Breast epithelium (tissue), 3 donors: ENCODE measurements at regions not wholly inside any gene's neighbourhood (a gene's known extent, or its start where the extent isn't known, plus 50 kb on each side); places are given as distances from the start of the nearest gene placed in this dataset.

Experiments
- POLR2A ChIP-seq: fragments of 450-650 bp; IDR thresholded peaks from one replicate; pipeline ENCODE4 v1.6.1; 2016; ENCODE audit warnings: antibody characterized with exemption, mild to moderate bottlenecking, moderate library complexity
- POLR2AphosphoS5 ChIP-seq, 3 donors: sonication (generic); formaldehyde crosslinking; IDR thresholded peaks; one replicate each; pipeline ENCODE4 v1.6.1; 2017; ENCODE audit warnings: antibody characterized with exemption in 3 of 3
- TF ChIP-seq, protein P1 (sequence below), 3 donors: fragments of 450-650 bp; IDR thresholded peaks; one replicate each; pipeline ENCODE4 v1.5.1; 2016 to 2017; ENCODE audit warnings: antibody characterized with exemption in 3 of 3, mild to moderate bottlenecking in 3 of 3, moderate library complexity in 3 of 3

DNA sequence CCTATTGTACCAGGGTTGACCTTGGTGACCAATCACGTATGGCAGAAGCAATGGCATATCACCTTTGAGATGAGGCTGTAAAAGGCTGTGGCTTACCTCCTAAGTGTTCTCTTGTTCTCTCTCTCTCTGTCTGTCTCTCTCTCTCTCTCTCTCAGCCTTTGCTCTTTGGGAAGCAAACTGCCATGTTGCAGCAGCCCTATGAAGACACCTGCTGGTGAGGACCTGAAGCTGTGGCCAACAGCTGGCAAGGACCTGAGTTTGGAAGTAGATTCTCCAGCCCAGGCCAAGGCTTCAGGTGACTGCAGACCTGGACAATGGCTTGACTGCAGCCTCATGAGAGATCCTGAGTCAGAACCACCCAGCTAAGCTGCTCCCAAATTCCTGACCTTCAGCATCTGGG, 161.4 kb downstream of the GPAM start:
- no peak for TF ChIP-seq POLR2AphosphoS5 (IDR thresholded peaks at IDR 0.05)
- TF ChIP-seq, protein P1, sequence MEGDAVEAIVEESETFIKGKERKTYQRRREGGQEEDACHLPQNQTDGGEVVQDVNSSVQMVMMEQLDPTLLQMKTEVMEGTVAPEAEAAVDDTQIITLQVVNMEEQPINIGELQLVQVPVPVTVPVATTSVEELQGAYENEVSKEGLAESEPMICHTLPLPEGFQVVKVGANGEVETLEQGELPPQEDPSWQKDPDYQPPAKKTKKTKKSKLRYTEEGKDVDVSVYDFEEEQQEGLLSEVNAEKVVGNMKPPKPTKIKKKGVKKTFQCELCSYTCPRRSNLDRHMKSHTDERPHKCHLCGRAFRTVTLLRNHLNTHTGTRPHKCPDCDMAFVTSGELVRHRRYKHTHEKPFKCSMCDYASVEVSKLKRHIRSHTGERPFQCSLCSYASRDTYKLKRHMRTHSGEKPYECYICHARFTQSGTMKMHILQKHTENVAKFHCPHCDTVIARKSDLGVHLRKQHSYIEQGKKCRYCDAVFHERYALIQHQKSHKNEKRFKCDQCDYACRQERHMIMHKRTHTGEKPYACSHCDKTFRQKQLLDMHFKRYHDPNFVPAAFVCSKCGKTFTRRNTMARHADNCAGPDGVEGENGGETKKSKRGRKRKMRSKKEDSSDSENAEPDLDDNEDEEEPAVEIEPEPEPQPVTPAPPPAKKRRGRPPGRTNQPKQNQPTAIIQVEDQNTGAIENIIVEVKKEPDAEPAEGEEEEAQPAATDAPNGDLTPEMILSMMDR (IDR thresholded peaks at IDR 0.05), result no peak
- no peak for TF ChIP-seq POLR2A
